HG03159 (cell line): ENCODE measurements at regions not wholly inside any gene's neighbourhood (a gene's known extent, or its start where the extent isn't known, plus 50 kb on each side); places are given as distances from the start of the nearest gene placed in this dataset.
"Not testable (repeated sequence)": the region's sequence is repeated elsewhere in the genome, so short reads cannot be mapped to it uniquely, and the experiment has no call there.

ENCODE experiments used
- ATAC-seq: cut with Tn5 transposase; IDR thresholded peaks from one replicate; pipeline ENCODE4 v1.9.1; 2021; ENCODE audit warnings: mild to moderate bottlenecking, moderate library complexity; ENCODE audit not compliant: unreplicated experiment

DNA sequence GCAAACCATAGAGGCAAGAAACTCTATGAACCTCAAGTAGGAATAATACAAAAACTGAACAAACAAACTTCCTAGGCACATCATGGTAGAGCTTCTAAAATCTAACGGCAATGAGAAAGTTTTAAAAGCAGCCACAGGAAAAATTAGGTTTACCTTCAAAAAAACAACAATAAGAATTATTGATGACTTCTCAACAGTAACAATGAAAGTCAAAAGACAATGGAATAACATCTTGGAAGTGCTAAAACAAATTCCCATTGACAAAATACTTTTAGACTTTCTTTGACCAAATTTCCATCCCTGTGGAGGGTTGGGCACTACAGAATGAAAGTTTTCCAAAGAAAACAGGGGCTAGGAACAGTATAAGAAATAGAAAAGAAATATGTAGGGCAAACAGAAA lies 222.9 kb upstream of the ERCC4 start:
- ATAC-seq: no peak

GRCh38 chr16:13697568-13697967 lies 222.4 kb upstream of the ERCC4 start:
- ATAC-seq: no peak

GRCh38 chr16:13702614-13703013 lies 217.3 kb upstream of the ERCC4 start:
- no peak for ATAC-seq

GRCh38 chr16:13708347-13709120 lies 211.4 kb upstream of the ERCC4 start:
- no peak for ATAC-seq

- ATAC-seq: no peak
Observed at GRCh38 chr16:13718748-13719147, 201.2 kb upstream of the ERCC4 start.

DNA sequence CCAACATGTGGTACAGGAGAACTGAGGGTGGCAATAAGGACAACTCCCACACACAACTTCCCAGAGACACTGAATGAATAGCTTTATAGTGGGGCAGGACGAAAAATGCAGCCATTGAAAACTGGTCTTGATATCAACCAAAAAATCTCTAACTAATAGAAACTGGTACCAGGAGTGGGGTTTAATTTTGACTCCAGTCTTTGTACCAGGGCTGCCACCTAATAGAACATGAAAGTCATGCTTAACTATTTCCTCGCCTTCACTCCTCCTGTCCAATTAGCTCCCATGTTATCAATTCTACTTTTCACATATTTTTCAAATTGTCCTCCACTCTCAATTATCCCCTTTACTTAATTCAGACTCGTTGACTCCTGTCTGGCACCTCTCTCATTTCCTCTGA lies 192.0 kb upstream of the ERCC4 start:
- ATAC-seq: no peak

DNA sequence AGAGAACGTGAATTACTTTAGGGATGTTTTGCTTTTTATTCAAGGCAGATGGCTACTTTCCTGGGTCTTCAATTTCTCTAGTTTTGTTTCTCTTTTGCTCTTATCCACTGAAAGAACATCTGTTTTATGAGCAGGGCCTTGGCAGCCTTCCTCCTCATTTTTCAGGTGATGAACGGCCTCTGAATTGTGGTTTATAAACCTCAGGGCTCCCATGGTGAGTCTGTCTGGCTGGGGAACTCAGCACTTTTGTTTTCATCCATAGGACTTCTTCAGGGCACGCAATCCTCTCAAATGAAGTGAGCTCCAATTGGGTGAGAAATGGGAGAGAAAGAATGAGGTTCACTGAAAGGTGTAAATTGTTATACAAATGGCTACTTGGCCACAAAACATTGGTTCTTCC lies 186.4 kb upstream of the ERCC4 start:
- ATAC-seq: no peak

DNA sequence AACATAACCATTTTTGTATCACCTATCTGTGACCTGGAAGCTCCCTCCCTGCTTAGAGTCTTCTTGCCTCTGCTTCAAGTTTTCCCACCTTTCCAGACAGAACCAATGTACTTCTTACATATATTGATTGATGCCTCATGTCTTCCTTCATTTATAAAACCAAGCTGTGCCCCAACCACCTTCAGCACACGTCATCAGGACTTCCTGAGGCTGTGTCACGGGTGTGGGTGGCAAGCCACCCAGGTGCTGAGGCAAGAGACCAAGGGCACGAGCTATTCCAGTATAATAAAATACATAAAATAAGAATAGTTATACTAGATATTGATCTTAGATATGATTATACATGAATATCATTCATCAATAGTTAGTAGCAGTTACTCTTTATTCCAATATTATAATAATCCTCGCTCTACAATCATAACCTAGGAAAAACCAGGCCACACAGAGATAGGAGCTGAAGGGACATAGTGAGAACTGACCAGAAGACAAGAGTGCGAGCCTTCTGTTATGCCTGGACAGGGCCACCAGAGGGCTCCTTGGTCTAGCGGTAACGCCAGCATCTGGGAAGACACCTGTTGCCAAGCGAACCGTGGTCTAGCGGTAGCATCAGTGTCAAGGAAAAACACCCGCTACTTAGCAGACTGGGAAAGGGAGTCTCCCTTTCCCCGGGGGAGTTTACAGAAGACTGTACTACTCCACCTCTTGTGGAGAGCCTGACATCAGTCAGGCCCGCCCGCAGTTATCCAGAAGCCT lies 180.2 kb upstream of the ERCC4 start:
- ATAC-seq: not testable (repeated sequence)

GRCh38 chr16:13742928-13743327 lies 177.0 kb upstream of the ERCC4 start:
- ATAC-seq: no peak

GRCh38 chr16:13743571-13743970 lies 176.4 kb upstream of the ERCC4 start:
- no peak for ATAC-seq

- no peak for ATAC-seq
Observed at GRCh38 chr16:13756411-13757140, 163.4 kb upstream of the ERCC4 start.

DNA sequence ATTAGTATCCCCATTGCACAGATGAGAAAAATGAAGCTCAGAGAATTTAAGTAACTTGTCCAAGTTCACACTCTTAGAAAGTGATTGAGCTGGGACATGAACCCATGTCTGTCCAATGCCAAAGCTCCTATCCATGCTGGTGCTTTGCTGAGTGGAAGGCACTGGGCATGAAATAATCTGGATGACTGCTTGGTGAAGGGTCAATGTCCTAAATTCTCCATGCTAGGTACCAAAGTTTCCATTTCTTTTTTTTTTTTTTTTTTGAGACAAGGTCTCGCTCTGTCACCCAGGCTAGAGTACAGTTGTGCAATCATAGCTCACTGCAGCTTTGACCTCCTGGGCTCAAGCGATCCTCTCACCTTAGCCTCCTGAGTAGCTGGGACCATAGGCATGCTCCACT lies 153.6 kb upstream of the ERCC4 start:
- no peak for ATAC-seq

GRCh38 chr16:13767215-13767614 lies 152.7 kb upstream of the ERCC4 start:
- ATAC-seq: no peak

- no peak for ATAC-seq
Observed at GRCh38 chr16:13768471-13768870, 151.5 kb upstream of the ERCC4 start.

GRCh38 chr16:13770436-13770835 lies 149.5 kb upstream of the ERCC4 start:
- no peak for ATAC-seq

DNA sequence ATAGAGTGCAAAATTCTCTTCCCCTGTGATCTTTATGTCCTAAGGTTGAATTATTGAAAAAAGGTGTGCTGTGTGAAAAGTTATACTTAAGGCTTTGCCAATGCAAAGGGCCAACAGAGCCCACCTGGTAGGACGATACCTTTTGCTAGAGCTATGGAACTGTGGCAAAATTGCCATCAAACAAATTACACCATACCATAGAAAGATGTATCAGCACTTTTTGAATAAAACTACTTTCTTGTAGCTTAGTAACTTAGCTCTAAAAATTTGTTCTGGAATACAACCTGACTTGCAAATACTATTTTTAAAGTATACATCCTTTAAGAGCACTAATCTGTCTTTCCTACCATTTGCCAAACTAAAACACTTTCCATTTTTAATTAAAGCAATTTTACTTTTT lies 147.2 kb upstream of the ERCC4 start:
- no peak for ATAC-seq

- no peak for ATAC-seq
Observed at GRCh38 chr16:13779676-13780075, 140.3 kb upstream of the ERCC4 start.

DNA sequence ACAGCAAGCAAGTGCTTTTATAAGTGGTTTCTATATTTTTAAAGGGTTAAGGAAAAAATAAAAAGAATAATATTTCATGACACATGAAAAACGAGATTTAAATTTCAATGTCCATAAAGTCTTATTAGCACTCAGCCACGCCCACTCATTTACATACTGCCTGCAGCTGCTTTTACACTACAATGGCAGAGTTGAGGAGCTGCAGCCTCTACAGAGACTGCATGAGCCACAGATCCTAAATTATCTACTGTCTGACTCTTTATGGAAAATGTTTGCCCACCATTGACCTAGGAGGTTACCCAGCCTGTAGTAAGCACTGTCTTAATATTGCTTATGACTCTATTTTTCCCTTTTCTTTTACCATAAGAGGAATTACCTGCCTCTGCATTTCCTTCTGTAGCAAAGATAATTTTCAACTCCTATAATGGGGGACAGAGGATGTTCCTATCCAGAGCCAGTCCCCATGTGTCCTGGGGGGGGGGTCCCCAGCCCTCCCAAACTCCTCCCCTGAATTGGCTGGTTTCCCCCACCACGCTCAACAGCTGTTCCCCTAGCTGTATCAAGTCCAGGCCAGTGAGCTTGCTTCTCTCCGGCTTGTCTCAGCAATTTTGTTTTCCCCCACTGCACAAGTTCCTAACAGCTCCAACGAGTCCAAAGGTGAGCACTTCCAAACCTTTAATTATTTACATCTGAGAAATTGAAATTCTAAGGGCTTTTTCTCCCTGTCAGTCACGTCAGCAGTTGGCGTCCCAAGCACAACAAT lies 139.4 kb upstream of the ERCC4 start:
- ATAC-seq: no peak

- no peak for ATAC-seq
Observed at GRCh38 chr16:13781169-13781564, 138.8 kb upstream of the ERCC4 start.

GRCh38 chr16:13781575-13782338 lies 138.2 kb upstream of the ERCC4 start:
- no peak for ATAC-seq
